GM23248 (cell line): ENCODE measurements at regions not wholly inside any gene's neighbourhood (a gene's known extent, or its start where the extent isn't known, plus 50 kb on each side); places are given as distances from the start of the nearest gene placed in this dataset.
A peak's percentile ranks its signal among the peaks of the same experiment; 100 is the strongest.

Experiments used
- DNase-seq: peaks from one replicate; pipeline ENCODE4 v3.0.0-alpha.2; 2015
- H2AFZ ChIP-seq: fragments of 200-600 bp; sonication (generic); 2 replicates; pipeline ENCODE4 v1.6.1; 2016; ENCODE audit warnings: antibody characterized with exemption
- H3F3A ChIP-seq: fragments of 200-600 bp; sonication (generic); 2 replicates; pipeline ENCODE4 v1.6.1; 2016; ENCODE audit warnings: mild to moderate bottlenecking, antibody characterized with exemption, mixed run types; ENCODE audit not compliant: insufficient read depth
- H3K27ac ChIP-seq: fragments of 200-600 bp; sonication (generic); 2 replicates; pipeline ENCODE4 v1.5.1; 2016; ENCODE audit warnings: mild to moderate bottlenecking
- H3K27me3 ChIP-seq: fragments of 200-600 bp; sonication (generic); replicated peaks from 2 replicates; pipeline ENCODE4 v1.6.1; 2016; ENCODE audit warnings: mild to moderate bottlenecking; ENCODE audit not compliant: insufficient read depth
- H3K36me3 ChIP-seq: fragments of 200-600 bp; sonication (generic); 2 replicates; pipeline ENCODE4 v1.6.1; 2016; ENCODE audit warnings: low read depth, mild to moderate bottlenecking
- H3K4me1 ChIP-seq: fragments of 200-600 bp; sonication (generic); 2 replicates; pipeline ENCODE4 v1.6.1; 2016; ENCODE audit warnings: mild to moderate bottlenecking; ENCODE audit not compliant: insufficient read depth
- H3K4me2 ChIP-seq: fragments of 200-600 bp; sonication (generic); one replicate; pipeline ENCODE4 v1.6.1; 2016; ENCODE audit warnings: mild to moderate bottlenecking; ENCODE audit not compliant: unreplicated experiment
- H3K4me3 ChIP-seq: fragments of 200-600 bp; sonication (generic); 2 replicates; pipeline ENCODE4 v1.5.1; 2016; ENCODE audit warnings: mild to moderate bottlenecking
- H3K79me2 ChIP-seq: fragments of 200-600 bp; sonication (generic); 2 replicates; pipeline ENCODE4 v1.6.1; 2016; ENCODE audit warnings: mild to moderate bottlenecking; ENCODE audit not compliant: insufficient read depth
- H3K9ac ChIP-seq: fragments of 200-600 bp; sonication (generic); 2 replicates; pipeline ENCODE4 v1.6.1; 2016; ENCODE audit warnings: mild to moderate bottlenecking
- H3K9me2 ChIP-seq: fragments of 200-600 bp; sonication (generic); 2 replicates; pipeline ENCODE4 v1.6.1; 2016; ENCODE audit warnings: mixed run types, mild to moderate bottlenecking, moderate library complexity; ENCODE audit not compliant: insufficient read depth
- H3K9me3 ChIP-seq: fragments of 200-600 bp; sonication (generic); one replicate; pipeline ENCODE4 v1.6.1; 2017; ENCODE audit warnings: low read depth
- H4K20me1 ChIP-seq: fragments of 200-600 bp; sonication (generic); 2 replicates; pipeline ENCODE4 v1.6.0; 2016; ENCODE audit not compliant: insufficient read depth
- EZH2 ChIP-seq: fragments of 200-600 bp; sonication (generic); IDR thresholded peaks from 2 replicates; pipeline ENCODE4 v1.6.1; 2018; ENCODE audit warnings: antibody characterized with exemption, mild to moderate bottlenecking; ENCODE audit not compliant: insufficient read depth, poor library complexity, severe bottlenecking
- EZH2phosphoT487 ChIP-seq: fragments of 200-600 bp; sonication (generic); IDR thresholded peaks from 2 replicates; pipeline ENCODE4 v1.6.1; 2018; ENCODE audit warnings: antibody characterized with exemption, moderate library complexity, mild to moderate bottlenecking, low read depth; ENCODE audit not compliant: insufficient read depth
- WGBS, 2 experiments: methylation state at CpG; one replicate each; pipeline ENCODE4 v1.1.6; 2015 to 2017; ENCODE audit warnings: low lambda C conversion rate in 2 of 2, low coverage in 1 of 2; ENCODE audit errors: missing lambda C conversion rate in 2 of 2; 5-methylcytosine and 5-hydroxymethylcytosine counted together
- in situ Hi-C: fragments of 300-500 bp; cut with MboI; formaldehyde crosslinking; loops from 2 replicates; pipeline ENCODE4 v1.15.0; 2020

GRCh38 chr5:67316695-67317094 lies 120.1 kb upstream of the CD180 start:
- 96 to 100% methylated on average over 1 of the region's 1 CpG for whole genome bisulfite sequencing, 2 experiments

GRCh38 chr5:67315082-67315989 lies 118.7 kb upstream of the CD180 start:
- in situ Hi-C loops, result no loop called here
- Histone ChIP-seq H3K9me2 (no peaks in the 10 kb centered on the region), H3K4me1 (peaks cover 13% of the 10 kb centered on the region), H3K4me2 (peak overlapping the region; percentile 58), H3K27me3 (no peaks in the 10 kb centered on the region), H2AFZ (peak overlapping the region; percentile 75), H3K79me2 (no peaks in the 10 kb centered on the region), H3K9me3 (no peaks in the 10 kb centered on the region), H3F3A (0 out of 2 replicates have a peak, but pooled peaks cover 15% of the 10 kb centered on the region), H3K27ac (peak overlapping the region; percentile 51), H3K4me3 (peak overlapping the region; percentile 46), H4K20me1 (no peaks in the 10 kb centered on the region), H3K9ac (peak overlapping the region; percentile 22; the same call in 1 of the 2 replicates), H3K36me3 (no peaks in the 10 kb centered on the region)
- WGBS, 2 experiments, result 28 to 29% methylated on average over 7 of the region's 7 CpGs
- peak; percentile 86 for DNase-seq
- TF ChIP-seq EZH2 (no peak), EZH2phosphoT487 (no peak)

More at GRCh38 chr5:67316695-67317094, 120.1 kb upstream of the CD180 start:
- DNase-seq, result no peak
- no peak overlapping the region for H3K4me2 ChIP-seq
- H3K9me2 ChIP-seq, result no peaks in the 10 kb centered on the region
- H2AFZ ChIP-seq, result no peak overlapping the region
- no peak overlapping the region for H3K27ac ChIP-seq
- H3K9me3 ChIP-seq, result no peaks in the 10 kb centered on the region
- no peak overlapping the region for H3K9ac ChIP-seq
- H3K4me1 ChIP-seq, result peaks cover 13% of the 10 kb centered on the region
- no peaks in the 10 kb centered on the region for H3K27me3 ChIP-seq
- no peak for TF ChIP-seq EZH2phosphoT487
- no peak for TF ChIP-seq EZH2
- H3K4me3 ChIP-seq, result no peak overlapping the region
- H3K36me3 ChIP-seq, result no peaks in the 10 kb centered on the region
- in situ Hi-C loops, result no loop called here
- H4K20me1 ChIP-seq, result no peaks in the 10 kb centered on the region
- H3K79me2 ChIP-seq, result no peaks in the 10 kb centered on the region
- H3F3A ChIP-seq, result 0 out of 2 replicates have a peak, but pooled peaks cover 15% of the 10 kb centered on the region

- in situ Hi-C loops, result no loop called here
- TF ChIP-seq EZH2 (no peak), EZH2phosphoT487 (no peak)
- H3K27me3 ChIP-seq, result no peaks in the 10 kb centered on the region
- no peak overlapping the region for H3K27ac ChIP-seq
- H3K9me2 ChIP-seq, result no peaks in the 10 kb centered on the region
- 96 to 99% methylated on average over 2 of the region's 2 CpGs for WGBS, 2 experiments
- H3K4me1 ChIP-seq, result peaks cover 21% of the 10 kb centered on the region
- H3K36me3 ChIP-seq, result no peaks in the 10 kb centered on the region
- H3F3A ChIP-seq, result peaks cover 22% of the 10 kb centered on the region; the same call in 1 of the 2 replicates
- H2AFZ ChIP-seq, result no peak overlapping the region
- no peaks in the 10 kb centered on the region for H4K20me1 ChIP-seq
- H3K4me3 ChIP-seq, result no peak overlapping the region
- H3K79me2 ChIP-seq, result no peaks in the 10 kb centered on the region
- no peak for DNase-seq
- no peaks in the 10 kb centered on the region for H3K9me3 ChIP-seq
- H3K4me2 ChIP-seq, result no peak overlapping the region
- no peak overlapping the region for H3K9ac ChIP-seq
These were observed 115.1 kb upstream of the CD180 start for GRCh38 chr5:67311701-67312100.

- H3K9ac ChIP-seq, result no peak overlapping the region
- TF ChIP-seq EZH2, result no peak
- TF ChIP-seq EZH2phosphoT487, result no peak
- peaks cover 27% of the 10 kb centered on the region for H3F3A ChIP-seq
- no peak overlapping the region for H3K4me2 ChIP-seq
- no peak overlapping the region for H3K4me3 ChIP-seq
- DNase-seq, result no peak
- H3K36me3 ChIP-seq, result no peaks in the 10 kb centered on the region
- H2AFZ ChIP-seq, result no peak overlapping the region
- H3K27me3 ChIP-seq, result no peaks in the 10 kb centered on the region
- H3K4me1 ChIP-seq, result peaks cover 26% of the 10 kb centered on the region
- 78 to 89% methylated on average over 2 of the region's 2 CpGs for WGBS, 2 experiments
- H3K27ac ChIP-seq, result no peak overlapping the region
- H4K20me1 ChIP-seq, result no peaks in the 10 kb centered on the region
- no peaks in the 10 kb centered on the region for H3K9me3 ChIP-seq
- H3K79me2 ChIP-seq, result no peaks in the 10 kb centered on the region
- no peaks in the 10 kb centered on the region for H3K9me2 ChIP-seq
- in situ Hi-C loops, result no loop called here
These were observed 114.6 kb upstream of the CD180 start for GRCh38 chr5:67311208-67311607.
